OCI-LY3 (cell line): ENCODE measurements at regions not wholly inside any gene's neighbourhood (a gene's known extent, or its start where the extent isn't known, plus 50 kb on each side); places are given as distances from the start of the nearest gene placed in this dataset.

Experiments used
- EZH2phosphoT487 ChIP-seq: fragments of 200-600 bp; shearing (Covaris generic); IDR thresholded peaks from 2 replicates; pipeline ENCODE4 v1.6.1; 2018; ENCODE audit warnings: antibody characterized with exemption, mixed run types, low read depth
- TF ChIP-seq, protein P1 (sequence below): fragments of 200-600, 300-600 bp; sonication (generic); IDR thresholded peaks from 2 replicates; pipeline ENCODE4 v1.5.1; 2014; ENCODE audit warnings: antibody characterized with exemption, low read length, low read depth

- TF ChIP-seq EZH2phosphoT487 = no peak
- TF ChIP-seq, protein P1, sequence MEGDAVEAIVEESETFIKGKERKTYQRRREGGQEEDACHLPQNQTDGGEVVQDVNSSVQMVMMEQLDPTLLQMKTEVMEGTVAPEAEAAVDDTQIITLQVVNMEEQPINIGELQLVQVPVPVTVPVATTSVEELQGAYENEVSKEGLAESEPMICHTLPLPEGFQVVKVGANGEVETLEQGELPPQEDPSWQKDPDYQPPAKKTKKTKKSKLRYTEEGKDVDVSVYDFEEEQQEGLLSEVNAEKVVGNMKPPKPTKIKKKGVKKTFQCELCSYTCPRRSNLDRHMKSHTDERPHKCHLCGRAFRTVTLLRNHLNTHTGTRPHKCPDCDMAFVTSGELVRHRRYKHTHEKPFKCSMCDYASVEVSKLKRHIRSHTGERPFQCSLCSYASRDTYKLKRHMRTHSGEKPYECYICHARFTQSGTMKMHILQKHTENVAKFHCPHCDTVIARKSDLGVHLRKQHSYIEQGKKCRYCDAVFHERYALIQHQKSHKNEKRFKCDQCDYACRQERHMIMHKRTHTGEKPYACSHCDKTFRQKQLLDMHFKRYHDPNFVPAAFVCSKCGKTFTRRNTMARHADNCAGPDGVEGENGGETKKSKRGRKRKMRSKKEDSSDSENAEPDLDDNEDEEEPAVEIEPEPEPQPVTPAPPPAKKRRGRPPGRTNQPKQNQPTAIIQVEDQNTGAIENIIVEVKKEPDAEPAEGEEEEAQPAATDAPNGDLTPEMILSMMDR = no peak
These were observed 334.6 kb upstream of the CPEB2 start for GRCh38 chr4:14667624-14668151.
